ENCODE measurements at regions not wholly inside any gene's neighbourhood (a gene's known extent, or its start where the extent isn't known, plus 50 kb on each side); places are given as distances from the start of the nearest gene placed in this dataset.

- CTCF ChIA-PET, result interaction anchor here (1.4 kb wide), 1 partner anchor 14 kb away, joined by 6 read pairs; no protein-coding TSS in a partner anchor
- H3K4me1 ChIP-seq (ENCODE audit: control insufficient read depth, extremely low read depth, insufficient read depth, low read length), result peaks cover 2% of the 10 kb centered on the region
- TF ChIP-seq MYC (IDR thresholded peaks at IDR 0.05; ENCODE audit: low read depth, low read length) (no peak), CTCF (IDR thresholded peaks at IDR 0.05; ENCODE audit: extremely low read depth in 1 of 2, insufficient read depth in 1 of 2, low read depth in 1 of 2, low read length in 2 of 2) (no peak), JUN (IDR thresholded peaks at IDR 0.05; ENCODE audit: borderline replicate concordance, insufficient read depth, insufficient read length, low read depth) (no peak), GATA2 (IDR thresholded peaks at IDR 0.05; ENCODE audit: insufficient read depth, insufficient read length, low read depth, low read length) (no peak), EZH2 (IDR thresholded peaks at IDR 0.05; ENCODE audit: borderline replicate concordance, low read depth, low read length, severe bottlenecking) (no peak), POLR2A (IDR thresholded peaks at IDR 0.05; ENCODE audit: low read depth, low read length) (no peak), FOS (IDR thresholded peaks at IDR 0.05; ENCODE audit: borderline replicate concordance, insufficient read depth, low read length) (no peak), POLR2AphosphoS5 (IDR thresholded peaks at IDR 0.05; ENCODE audit: insufficient read depth, low read depth, low read length) (no peak)
- TF ChIP-seq, protein P1, sequence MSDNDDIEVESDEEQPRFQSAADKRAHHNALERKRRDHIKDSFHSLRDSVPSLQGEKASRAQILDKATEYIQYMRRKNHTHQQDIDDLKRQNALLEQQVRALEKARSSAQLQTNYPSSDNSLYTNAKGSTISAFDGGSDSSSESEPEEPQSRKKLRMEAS (IDR thresholded peaks at IDR 0.05; ENCODE audit: insufficient read depth, insufficient read length), result no peak
- DNase-seq (ENCODE audit: low read depth, low spot score) (no peak), FAIRE-seq (no peak)
- intact Hi-C loops (cut with micrococcal nuclease), result no loop called here
- H3K27ac ChIP-seq (ENCODE audit: insufficient read depth, low read depth, low read length), result no peak overlapping the region
- H3K9me1 ChIP-seq (replicated peaks; ENCODE audit: control insufficient read depth, extremely low read depth, insufficient read depth, low read length), result no peaks in the 10 kb centered on the region
- H3K79me2 ChIP-seq (ENCODE audit: control insufficient read depth, insufficient read depth, low read length), result no peaks in the 10 kb centered on the region
- no TSS peak for BruUV-seq (replicated peaks)
- H3K9ac ChIP-seq (replicated peaks; ENCODE audit: extremely low read depth, insufficient read depth, low read length), result no peak overlapping the region
- no peak overlapping the region for H3K4me3 ChIP-seq (replicated peaks in 1 of 3; ENCODE audit: insufficient read depth in 1 of 3, low read depth in 1 of 3, low read length in 3 of 3)
- H2AFZ ChIP-seq (ENCODE audit: low read depth, low read length), result no peak overlapping the region
- dilution Hi-C loops (cut with MboI; ENCODE audit: extremely low pct_ligation_motif_present, low sequenced_read_pairs), result no loop called here
- no peak overlapping the region for H3K4me2 ChIP-seq (ENCODE audit: insufficient read depth, low read length)
- H3K27me3 ChIP-seq (ENCODE audit: control insufficient read depth in 2 of 2, insufficient read depth in 2 of 2, low read length in 2 of 2), result peaks cover 0 to 2% of the 10 kb centered on the region in 2 experiments
- H3K9me3 ChIP-seq (replicated peaks; ENCODE audit: control insufficient read depth, insufficient read depth, low read length), result no peaks in the 10 kb centered on the region
- POLR2A ChIA-PET, result no interaction called here
- H4K20me1 ChIP-seq (replicated peaks; ENCODE audit: control insufficient read depth, extremely low read depth, insufficient read depth, low read length), result no peaks in the 10 kb centered on the region
- no peaks in the 10 kb centered on the region for H3K36me3 ChIP-seq (ENCODE audit: control insufficient read depth in 2 of 2, extremely low read depth in 1 of 2, insufficient read depth in 2 of 2, low read length in 2 of 2)
Measured at GRCh38 chr9:124198331-124198730, 59.4 kb upstream of the NEK6 start.
